Endodermal cell (in vitro differentiated cells): ENCODE measurements at regions not wholly inside any gene's neighbourhood (a gene's known extent, or its start where the extent isn't known, plus 50 kb on each side); places are given as distances from the start of the nearest gene placed in this dataset.

Experiments
- DNase-seq: peaks from one replicate; pipeline ENCODE4 v3.0.0-alpha.2; 2017
- H3K27ac ChIP-seq: 2 replicates; pipeline ENCODE4 v1.5.1; 2013; ENCODE audit warnings: mild to moderate bottlenecking, low read depth, low read length, moderate library complexity
- H3K27me3 ChIP-seq: 2 replicates; pipeline ENCODE4 v1.6.1; 2013; ENCODE audit warnings: mild to moderate bottlenecking, low read length, moderate library complexity; ENCODE audit not compliant: insufficient read depth, control insufficient read depth, poor library complexity, severe bottlenecking
- H3K36me3 ChIP-seq: 2 replicates; pipeline ENCODE4 v1.7.0; 2013; ENCODE audit warnings: mild to moderate bottlenecking, low read length, moderate library complexity; ENCODE audit not compliant: control insufficient read depth, insufficient read depth
- H3K4me1 ChIP-seq: one replicate; pipeline ENCODE4 v1.7.0; 2013; ENCODE audit warnings: low read length; ENCODE audit not compliant: control insufficient read depth, insufficient read depth
- H3K4me3 ChIP-seq: 2 replicates; pipeline ENCODE4 v1.5.1; 2013; ENCODE audit warnings: mild to moderate bottlenecking, low read length, moderate library complexity
- H3K9ac ChIP-seq: 2 replicates; pipeline ENCODE4 v1.6.1; 2013; ENCODE audit warnings: mild to moderate bottlenecking, low read length, moderate library complexity; ENCODE audit not compliant: poor library complexity, severe bottlenecking; ENCODE audit errors: extremely low read depth
- H3K9me3 ChIP-seq: 2 replicates; pipeline ENCODE4 v1.6.1; 2013; ENCODE audit warnings: mild to moderate bottlenecking, low read length, moderate library complexity; ENCODE audit not compliant: control insufficient read depth
- H3K27ac Mint-ChIP-seq: 2 replicates; pipeline ENCODE4 v1.8.0; 2020; ENCODE audit warnings: mixed read lengths
- H3K27me3 Mint-ChIP-seq: 2 replicates; pipeline ENCODE4 v1.8.0; 2021; ENCODE audit warnings: mild to moderate bottlenecking, mixed read lengths; ENCODE audit not compliant: insufficient read depth
- H3K36me3 Mint-ChIP-seq: 2 replicates; pipeline ENCODE4 v1.8.0; 2020; ENCODE audit warnings: low read depth, mixed read lengths
- H3K4me1 Mint-ChIP-seq: 2 replicates; pipeline ENCODE4 v1.8.0; 2020; ENCODE audit warnings: mixed read lengths
- H3K4me3 Mint-ChIP-seq: 2 replicates; pipeline ENCODE4 v1.8.0; 2020; ENCODE audit warnings: mild to moderate bottlenecking, moderate library complexity, mixed read lengths
- H3K9me3 Mint-ChIP-seq: 2 replicates; pipeline ENCODE4 v1.8.0; 2020; ENCODE audit warnings: mild to moderate bottlenecking, mixed read lengths
- WGBS, 2 experiments: methylation state at CpG; one replicate each; pipeline versions ENCODE4 v1.1.5 to v1.1.7; 2013; ENCODE audit warnings: missing lambda C conversion rate in 2 of 2, mixed read lengths in 1 of 2; ENCODE audit not compliant: insufficient coverage in 1 of 2, insufficient read length in 1 of 2; 5-methylcytosine and 5-hydroxymethylcytosine counted together
- TF ChIP-seq, protein P1 (sequence below): fragments of 200-600 bp; sonication (generic); conservative IDR thresholded peaks from 2 replicates; pipeline ENCODE4 v1.5.0; 2021; ENCODE audit warnings: antibody characterized with exemption, mild to moderate bottlenecking

DNA sequence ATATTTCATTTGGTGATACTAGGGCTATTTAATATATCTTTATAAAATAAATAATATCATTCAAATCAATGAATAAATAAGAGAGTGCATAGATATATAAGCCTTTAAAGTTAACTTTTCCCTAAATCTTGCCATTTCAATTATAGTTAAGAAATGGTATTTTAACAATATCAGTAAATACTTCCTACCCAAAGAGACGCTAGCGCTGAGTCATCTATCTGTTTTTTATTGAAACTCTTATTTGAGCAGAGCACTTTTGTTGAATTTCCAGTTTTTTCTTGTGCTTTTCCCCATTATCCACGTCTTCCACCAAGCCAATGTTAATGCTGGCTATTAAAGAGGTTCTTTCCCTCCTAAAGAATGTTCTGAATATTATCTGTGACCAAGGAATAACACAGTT, 639.3 kb downstream of the DSC3 start:
- H3K4me3 ChIP-seq: no peak overlapping the region
- no peaks in the 10 kb centered on the region for H3K9me3 ChIP-seq
- TF ChIP-seq, protein P1, sequence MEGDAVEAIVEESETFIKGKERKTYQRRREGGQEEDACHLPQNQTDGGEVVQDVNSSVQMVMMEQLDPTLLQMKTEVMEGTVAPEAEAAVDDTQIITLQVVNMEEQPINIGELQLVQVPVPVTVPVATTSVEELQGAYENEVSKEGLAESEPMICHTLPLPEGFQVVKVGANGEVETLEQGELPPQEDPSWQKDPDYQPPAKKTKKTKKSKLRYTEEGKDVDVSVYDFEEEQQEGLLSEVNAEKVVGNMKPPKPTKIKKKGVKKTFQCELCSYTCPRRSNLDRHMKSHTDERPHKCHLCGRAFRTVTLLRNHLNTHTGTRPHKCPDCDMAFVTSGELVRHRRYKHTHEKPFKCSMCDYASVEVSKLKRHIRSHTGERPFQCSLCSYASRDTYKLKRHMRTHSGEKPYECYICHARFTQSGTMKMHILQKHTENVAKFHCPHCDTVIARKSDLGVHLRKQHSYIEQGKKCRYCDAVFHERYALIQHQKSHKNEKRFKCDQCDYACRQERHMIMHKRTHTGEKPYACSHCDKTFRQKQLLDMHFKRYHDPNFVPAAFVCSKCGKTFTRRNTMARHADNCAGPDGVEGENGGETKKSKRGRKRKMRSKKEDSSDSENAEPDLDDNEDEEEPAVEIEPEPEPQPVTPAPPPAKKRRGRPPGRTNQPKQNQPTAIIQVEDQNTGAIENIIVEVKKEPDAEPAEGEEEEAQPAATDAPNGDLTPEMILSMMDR: no peak
- peaks cover 3% of the 10 kb centered on the region for H3K4me1 Mint-ChIP-seq
- H3K9me3 Mint-ChIP-seq: peaks cover 3% of the 10 kb centered on the region
- H3K27me3 Mint-ChIP-seq: no peaks in the 10 kb centered on the region
- no peaks in the 10 kb centered on the region for H3K36me3 Mint-ChIP-seq
- no peak overlapping the region for H3K27ac ChIP-seq
- no peak overlapping the region for H3K27ac Mint-ChIP-seq
- 79 to 89% methylated on average over 2 to 3 of the region's 3 CpGs for WGBS, 2 experiments
- no peak overlapping the region for H3K9ac ChIP-seq
- H3K4me3 Mint-ChIP-seq: no peak overlapping the region
- no peak for DNase-seq
- H3K4me1 ChIP-seq: no peaks in the 10 kb centered on the region
- H3K36me3 ChIP-seq: no peaks in the 10 kb centered on the region
- H3K27me3 ChIP-seq: no peaks in the 10 kb centered on the region

GRCh38 chr18:30387401-30387800, 655.1 kb downstream of the DSC3 start:
- no peak overlapping the region for H3K4me3 ChIP-seq
- Mint-ChIP-seq H3K36me3 (no peaks in the 10 kb centered on the region), H3K27me3 (no peaks in the 10 kb centered on the region), H3K4me1 (peaks cover 13% of the 10 kb centered on the region), H3K9me3 (no peaks in the 10 kb centered on the region), H3K27ac (no peak overlapping the region), H3K4me3 (no peak overlapping the region)
- 0 to 4% methylated on average over 1 to 2 of the region's 2 CpGs for WGBS, 2 experiments
- DNase-seq: peak; percentile 68
- H3K9me3 ChIP-seq: no peaks in the 10 kb centered on the region
- no peaks in the 10 kb centered on the region for H3K27me3 ChIP-seq
- no peaks in the 10 kb centered on the region for H3K36me3 ChIP-seq
- no peaks in the 10 kb centered on the region for H3K4me1 ChIP-seq
- no peak overlapping the region for H3K27ac ChIP-seq
- no peak overlapping the region for H3K9ac ChIP-seq
- TF ChIP-seq, protein P1: no peak

- no peaks in the 10 kb centered on the region for H3K9me3 ChIP-seq
- H3K36me3 ChIP-seq: no peaks in the 10 kb centered on the region
- no peak overlapping the region for H3K9ac ChIP-seq
- H3K9me3 Mint-ChIP-seq: no peaks in the 10 kb centered on the region
- no peak overlapping the region for H3K4me3 ChIP-seq
- no peaks in the 10 kb centered on the region for H3K27me3 Mint-ChIP-seq
- TF ChIP-seq, protein P1: no peak
- H3K4me1 Mint-ChIP-seq: peaks cover 13% of the 10 kb centered on the region
- 80% methylated on average over 5 of the region's 5 CpGs; no CpG with 5 or more reads in 1 of the 2 experiments for WGBS, 2 experiments
- H3K4me3 Mint-ChIP-seq: no peak overlapping the region
- no peak for DNase-seq
- H3K27ac ChIP-seq: no peak overlapping the region
- H3K27ac Mint-ChIP-seq: no peak overlapping the region
- H3K27me3 ChIP-seq: no peaks in the 10 kb centered on the region
- no peaks in the 10 kb centered on the region for H3K4me1 ChIP-seq
- no peaks in the 10 kb centered on the region for H3K36me3 Mint-ChIP-seq
Observed at GRCh38 chr18:30386624-30387023, 655.9 kb downstream of the DSC3 start.
